ENCODE measurements at regions not wholly inside any gene's neighbourhood (a gene's known extent, or its start where the extent isn't known, plus 50 kb on each side); places are given as distances from the start of the nearest gene placed in this dataset.

GRCh38 chr12:31790759-31791158 lies 61.9 kb upstream of the AMN1 start:
- no peaks in the 10 kb centered on the region for H3K4me1 ChIP-seq (ENCODE audit: control insufficient read depth, extremely low read depth, insufficient read depth, low read length)
- H4K20me1 ChIP-seq (replicated peaks; ENCODE audit: control insufficient read depth, extremely low read depth, insufficient read depth, low read length), result no peaks in the 10 kb centered on the region
- no peaks in the 10 kb centered on the region for H3K36me3 ChIP-seq (ENCODE audit: control insufficient read depth in 2 of 2, extremely low read depth in 1 of 2, insufficient read depth in 2 of 2, low read length in 2 of 2)
- no peak overlapping the region for H3K4me3 ChIP-seq (replicated peaks in 1 of 3; ENCODE audit: insufficient read depth in 1 of 3, low read depth in 1 of 3, low read length in 3 of 3)
- POLR2A ChIA-PET, result no interaction called here
- no peaks in the 10 kb centered on the region for H3K9me3 ChIP-seq (replicated peaks; ENCODE audit: control insufficient read depth, insufficient read depth, low read length)
- no peak overlapping the region for H3K4me2 ChIP-seq (ENCODE audit: insufficient read depth, low read length)
- TF ChIP-seq GATA2 (IDR thresholded peaks at IDR 0.05; ENCODE audit: insufficient read depth, insufficient read length, low read depth, low read length) (no peak), CTCF (IDR thresholded peaks at IDR 0.05; ENCODE audit: extremely low read depth in 1 of 2, insufficient read depth in 1 of 2, low read depth in 1 of 2, low read length in 2 of 2) (no peak), MAX (IDR thresholded peaks at IDR 0.05; ENCODE audit: insufficient read depth, insufficient read length) (no peak), POLR2A (IDR thresholded peaks at IDR 0.05; ENCODE audit: low read depth, low read length) (no peak)
- H3K79me2 ChIP-seq (ENCODE audit: control insufficient read depth, insufficient read depth, low read length), result no peaks in the 10 kb centered on the region
- DNase-seq (ENCODE audit: low read depth, low spot score), result no peak
- CTCF ChIA-PET, result interaction anchor here (1.0 to 1.2 kb wide), 2 partner anchors 12 to 522 kb away, joined by 3 to 4 read pairs; no protein-coding TSS in a partner anchor
- no peak for FAIRE-seq
- dilution Hi-C loops (cut with MboI; ENCODE audit: extremely low pct_ligation_motif_present, low sequenced_read_pairs), result no loop called here
- H3K27ac ChIP-seq (ENCODE audit: insufficient read depth, low read depth, low read length), result no peak overlapping the region
- H3K27me3 ChIP-seq (ENCODE audit: control insufficient read depth in 2 of 2, insufficient read depth in 2 of 2, low read length in 2 of 2), result no peaks in the 10 kb centered on the region
- H2AFZ ChIP-seq (ENCODE audit: low read depth, low read length), result no peak overlapping the region
- no peaks in the 10 kb centered on the region for H3K9me1 ChIP-seq (replicated peaks; ENCODE audit: control insufficient read depth, extremely low read depth, insufficient read depth, low read length)
- H3K9ac ChIP-seq (replicated peaks; ENCODE audit: extremely low read depth, insufficient read depth, low read length), result no peak overlapping the region
- intact Hi-C loops (cut with micrococcal nuclease), result no loop called here
- BruUV-seq (replicated peaks), result no TSS peak

- no peaks in the 10 kb centered on the region for H3K79me2 ChIP-seq (ENCODE audit: control insufficient read depth, insufficient read depth, low read length)
- DNase-seq (ENCODE audit: low read depth, low spot score) (no peak), FAIRE-seq (no peak)
- intact Hi-C loops (cut with micrococcal nuclease) (no loop called here), dilution Hi-C loops (cut with MboI; ENCODE audit: extremely low pct_ligation_motif_present, low sequenced_read_pairs) (no loop called here)
- no peaks in the 10 kb centered on the region for H4K20me1 ChIP-seq (replicated peaks; ENCODE audit: control insufficient read depth, extremely low read depth, insufficient read depth, low read length)
- no peak overlapping the region for H3K9ac ChIP-seq (replicated peaks; ENCODE audit: extremely low read depth, insufficient read depth, low read length)
- no peak overlapping the region for H3K4me3 ChIP-seq (replicated peaks in 1 of 3; ENCODE audit: insufficient read depth in 1 of 3, low read depth in 1 of 3, low read length in 3 of 3)
- no peaks in the 10 kb centered on the region for H3K9me3 ChIP-seq (replicated peaks; ENCODE audit: control insufficient read depth, insufficient read depth, low read length)
- H3K27ac ChIP-seq (ENCODE audit: insufficient read depth, low read depth, low read length), result no peak overlapping the region
- no TSS peak for BruUV-seq (replicated peaks)
- H3K36me3 ChIP-seq (ENCODE audit: control insufficient read depth in 2 of 2, extremely low read depth in 1 of 2, insufficient read depth in 2 of 2, low read length in 2 of 2), result no peaks in the 10 kb centered on the region
- POLR2A ChIA-PET, result no interaction called here
- H2AFZ ChIP-seq (ENCODE audit: low read depth, low read length), result no peak overlapping the region
- TF ChIP-seq MAX (IDR thresholded peaks at IDR 0.05; ENCODE audit: insufficient read depth, insufficient read length) (no peak), EZH2 (IDR thresholded peaks at IDR 0.05; ENCODE audit: borderline replicate concordance, low read depth, low read length, severe bottlenecking) (no peak), POLR2AphosphoS5 (IDR thresholded peaks at IDR 0.05; ENCODE audit: insufficient read depth, low read depth, low read length) (no peak), CTCF (IDR thresholded peaks at IDR 0.05; ENCODE audit: extremely low read depth in 1 of 2, insufficient read depth in 1 of 2, low read depth in 1 of 2, low read length in 2 of 2) (no peak), FOS (IDR thresholded peaks at IDR 0.05; ENCODE audit: borderline replicate concordance, insufficient read depth, low read length) (no peak), GATA2 (IDR thresholded peaks at IDR 0.05; ENCODE audit: insufficient read depth, insufficient read length, low read depth, low read length) (no peak), MYC (IDR thresholded peaks at IDR 0.05; ENCODE audit: low read depth, low read length) (no peak), JUN (IDR thresholded peaks at IDR 0.05; ENCODE audit: borderline replicate concordance, insufficient read depth, insufficient read length, low read depth) (no peak)
- H3K9me1 ChIP-seq (replicated peaks; ENCODE audit: control insufficient read depth, extremely low read depth, insufficient read depth, low read length), result no peaks in the 10 kb centered on the region
- no peak overlapping the region for H3K4me2 ChIP-seq (ENCODE audit: insufficient read depth, low read length)
- no peaks in the 10 kb centered on the region for H3K4me1 ChIP-seq (ENCODE audit: control insufficient read depth, extremely low read depth, insufficient read depth, low read length)
- CTCF ChIA-PET, result no interaction called here
- no peaks in the 10 kb centered on the region for H3K27me3 ChIP-seq (ENCODE audit: control insufficient read depth in 2 of 2, insufficient read depth in 2 of 2, low read length in 2 of 2)
Observed at GRCh38 chr12:31785318-31785717, 56.5 kb upstream of the AMN1 start.

All from endothelial cell of umbilical vein (primary cell).